OCI-LY7 (cell line): ENCODE measurements at regions not wholly inside any gene's neighbourhood (a gene's known extent, or its start where the extent isn't known, plus 50 kb on each side); places are given as distances from the start of the nearest gene placed in this dataset.

Experiments used
- BruUV-seq: library from RNA; stranded (reverse); fragments of 400-500 nt; replicated peaks from 2 replicates; lab custom pipeline; 2021; lab: Mats Ljungman, UMichigan
- CTCF ChIA-PET: fragments of 300-600 bp; sonication (Branson Sonifier 250); formaldehyde crosslinking; loops from one replicate; lab custom pipeline; 2022; ENCODE audit warnings: antibody characterized with exemption; ENCODE audit not compliant: unreplicated experiment; lab: Charles Lee
- POLR2A ChIA-PET: fragments of 300-600 bp; sonication (Branson Sonifier 250); formaldehyde crosslinking; loops from one replicate; lab custom pipeline; 2022; ENCODE audit warnings: antibody characterized with exemption; lab: Charles Lee
- DNase-seq: peaks from one replicate; pipeline ENCODE4 v3.0.0-alpha.2; 2015; ENCODE audit warnings: low spot score
- H2AFZ ChIP-seq: fragments of 200-600 bp; sonication (generic), shearing (Covaris generic); 2 replicates; pipeline ENCODE4 v1.6.1; 2014; ENCODE audit warnings: mild to moderate bottlenecking, antibody characterized with exemption, low read length, moderate library complexity
- H3K27ac ChIP-seq: fragments of 200-600 bp; sonication (generic); 2 replicates; pipeline ENCODE4 v1.5.1; 2014; ENCODE audit warnings: mixed run types, low read depth, mild to moderate bottlenecking, moderate library complexity, low read length, inconsistent platforms; ENCODE audit not compliant: poor library complexity, severe bottlenecking
- H3K36me3 ChIP-seq: fragments of 200-600 bp; sonication (generic); 2 replicates; pipeline ENCODE4 v1.6.1; 2014; ENCODE audit warnings: mild to moderate bottlenecking, antibody characterized with exemption, low read length, moderate library complexity, mixed read lengths; ENCODE audit not compliant: insufficient read depth
- H3K4me1 ChIP-seq: fragments of 200-600 bp; sonication (generic); 2 replicates; pipeline ENCODE4 v1.5.1; 2014; ENCODE audit warnings: mild to moderate bottlenecking, low read length; ENCODE audit not compliant: insufficient read depth, poor library complexity, severe bottlenecking
- H3K4me2 ChIP-seq: fragments of 200-600 bp; sonication (generic); 2 replicates; pipeline ENCODE4 v1.6.1; 2014; ENCODE audit warnings: mild to moderate bottlenecking, low read length
- H3K4me3 ChIP-seq: fragments of 200-600 bp; sonication (generic); 2 replicates; pipeline ENCODE4 v1.5.1; 2014; ENCODE audit warnings: mild to moderate bottlenecking, low read depth, low read length; ENCODE audit not compliant: poor library complexity, severe bottlenecking
- H3K79me2 ChIP-seq: fragments of 200-600 bp; sonication (generic); 2 replicates; pipeline ENCODE4 v1.6.1; 2016; ENCODE audit warnings: low read depth, mild to moderate bottlenecking, low read length, moderate library complexity, mixed read lengths; ENCODE audit not compliant: insufficient read depth
- H3K9me2 ChIP-seq: fragments of 200-600 bp; sonication (generic); 2 replicates; pipeline ENCODE4 v1.6.1; 2016; ENCODE audit warnings: mild to moderate bottlenecking, low read length, mixed read lengths; ENCODE audit not compliant: insufficient read depth
- H3K9me3 ChIP-seq: fragments of 200-600 bp; sonication (generic); 2 replicates; pipeline ENCODE4 v1.6.1; 2014; ENCODE audit warnings: mild to moderate bottlenecking, mixed run types, low read length, mixed read lengths
- H4K20me1 ChIP-seq: fragments of 200-600 bp; sonication (generic); 2 replicates; pipeline ENCODE4 v1.6.1; 2014; ENCODE audit warnings: mild to moderate bottlenecking, antibody characterized with exemption, low read length, moderate library complexity, mixed read lengths; ENCODE audit not compliant: insufficient read depth
- CTCF ChIP-seq: fragments of 200-600 bp; sonication (generic); conservative IDR thresholded peaks from 2 replicates; pipeline ENCODE4 v1.5.1; 2014; ENCODE audit warnings: mild to moderate bottlenecking, antibody characterized with exemption, low read length, moderate library complexity, mixed read lengths
- EZH2phosphoT487 ChIP-seq: fragments of 200-600 bp; sonication (generic); IDR thresholded peaks from 2 replicates; pipeline ENCODE4 v1.6.1; 2018; ENCODE audit warnings: low read depth, borderline replicate concordance, mild to moderate bottlenecking, mixed run types, antibody characterized with exemption, low read length, moderate library complexity, mixed read lengths
- intact Hi-C: fragments of 100-400 bp; cut with micrococcal nuclease; formaldehyde crosslinking; loops from one replicate; pipeline ENCODE4 v1.10.0; 2022; ENCODE audit not compliant: unreplicated experiment

- CTCF ChIA-PET = no interaction called here
- Histone ChIP-seq H3K4me3 (no peak overlapping the region), H3K79me2 (no peaks in the 10 kb centered on the region), H3K9me2 (no peaks in the 10 kb centered on the region), H3K9me3 (no peaks in the 10 kb centered on the region), H3K36me3 (no peaks in the 10 kb centered on the region), H2AFZ (no peak overlapping the region), H4K20me1 (no peaks in the 10 kb centered on the region), H3K27ac (no peak overlapping the region), H3K4me2 (no peak overlapping the region), H3K4me1 (no peaks in the 10 kb centered on the region)
- TF ChIP-seq CTCF (no peak), EZH2phosphoT487 (no peak)
- intact Hi-C loops = no loop called here
- BruUV-seq = no TSS peak
- no peak for DNase-seq
- POLR2A ChIA-PET = interaction anchor here (0.6 kb wide), 1 partner anchor 150 kb away, joined by 3 read pairs; no protein-coding TSS in a partner anchor
Measured at GRCh38 chr21:38915546-38915945, 109.8 kb downstream of the ETS2 start.

GRCh38 chr21:38914528-38915293 lies 109.0 kb downstream of the ETS2 start:
- BruUV-seq = no TSS peak

More at GRCh38 chr21:38914528-38915293, 109.0 kb downstream of the ETS2 start:
- no peaks in the 10 kb centered on the region for H3K4me1 ChIP-seq
- TF ChIP-seq CTCF (no peak), EZH2phosphoT487 (no peak)
- no peak overlapping the region for H3K4me3 ChIP-seq
- no peaks in the 10 kb centered on the region for H3K36me3 ChIP-seq
- no peaks in the 10 kb centered on the region for H3K9me3 ChIP-seq
- CTCF ChIA-PET = no interaction called here
- no peak for DNase-seq
- H3K4me2 ChIP-seq = no peak overlapping the region
- intact Hi-C loops = no loop called here
- H3K27ac ChIP-seq = no peak overlapping the region
- no peak overlapping the region for H2AFZ ChIP-seq
- H4K20me1 ChIP-seq = no peaks in the 10 kb centered on the region
- POLR2A ChIA-PET = interaction anchor here (0.6 kb wide), 2 partner anchors 16 to 269 kb away, joined by 3 read pairs; no protein-coding TSS in a partner anchor
- H3K79me2 ChIP-seq = no peaks in the 10 kb centered on the region
- H3K9me2 ChIP-seq = no peaks in the 10 kb centered on the region
